GM11168 (cell line): ENCODE measurements at regions not wholly inside any gene's neighbourhood (a gene's known extent, or its start where the extent isn't known, plus 50 kb on each side); places are given as distances from the start of the nearest gene placed in this dataset.

Source experiments
- in situ Hi-C: fragments of 300-500 bp; cut with MboI; formaldehyde crosslinking; loops from one replicate; pipeline ENCODE4 v1.12.0; 2022; ENCODE audit warnings: low sequenced_read_pairs; ENCODE audit not compliant: unreplicated experiment

DNA sequence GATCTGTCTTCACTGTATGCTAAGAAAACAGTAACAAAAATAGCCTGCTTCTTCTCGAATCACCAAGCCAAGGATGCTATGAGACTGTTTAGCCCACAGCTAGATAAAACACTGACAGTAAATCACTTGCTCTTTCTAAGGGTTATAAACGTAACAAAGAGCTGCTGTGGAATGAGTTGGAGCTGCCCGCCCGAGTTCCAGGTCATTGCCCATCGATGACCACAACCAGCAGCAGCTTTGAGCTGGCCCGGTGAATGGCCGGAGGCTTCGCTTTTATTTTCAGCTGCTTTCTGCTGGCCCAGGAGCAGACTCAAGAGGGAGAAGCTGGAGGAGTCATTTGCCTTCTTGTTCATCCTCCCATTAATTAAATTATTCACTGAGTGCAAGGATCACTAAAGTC, 82.2 kb upstream of the CDH4 start:
- in situ Hi-C loops = no loop called here

GRCh38 chr20:61170496-61171320, 81.4 kb upstream of the CDH4 start:
- in situ Hi-C loops = no loop called here

DNA sequence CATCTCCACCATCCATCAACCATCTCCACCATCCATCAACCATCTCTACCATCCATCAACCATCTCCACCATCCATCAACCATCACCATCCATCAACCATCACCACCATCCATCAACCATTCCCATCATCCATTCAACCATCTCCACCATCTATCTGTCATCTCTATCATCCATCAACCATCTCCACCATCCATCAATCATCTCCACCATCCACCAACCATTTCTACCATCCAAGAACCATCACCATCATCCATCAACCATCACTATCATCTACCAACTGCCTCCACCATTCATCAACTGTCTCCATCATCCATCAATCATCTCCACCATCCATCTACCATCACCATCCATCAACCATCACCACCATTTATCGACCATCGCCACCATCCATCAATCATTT, 78.8 kb upstream of the CDH4 start:
- in situ Hi-C loops = no loop called here

GRCh38 chr20:61173961-61174725, 77.9 kb upstream of the CDH4 start:
- in situ Hi-C loops = no loop called here

GRCh38 chr20:61176874-61177273, 75.2 kb upstream of the CDH4 start:
- in situ Hi-C loops = no loop called here

GRCh38 chr20:61178551-61179071, 73.5 kb upstream of the CDH4 start:
- in situ Hi-C loops = no loop called here

DNA sequence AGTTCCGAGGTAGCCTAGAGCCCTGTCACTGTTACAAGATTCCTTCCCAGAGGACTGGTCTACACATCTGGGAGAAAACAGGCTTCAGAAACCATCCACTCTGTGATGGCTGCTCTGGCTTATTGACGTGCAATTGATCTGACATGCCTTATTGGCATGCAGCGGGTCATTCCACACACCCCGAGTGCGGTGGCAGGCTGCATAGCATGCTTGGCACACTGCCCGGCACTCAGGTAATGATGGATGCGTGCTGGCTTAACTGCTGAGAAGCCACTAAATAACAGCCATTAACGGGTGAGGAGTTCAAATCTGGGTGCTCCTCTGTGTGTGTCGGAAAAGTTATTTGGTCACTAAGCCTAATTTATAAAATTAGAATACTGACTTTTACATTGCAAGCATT, 67.9 kb upstream of the CDH4 start:
- in situ Hi-C loops = no loop called here

DNA sequence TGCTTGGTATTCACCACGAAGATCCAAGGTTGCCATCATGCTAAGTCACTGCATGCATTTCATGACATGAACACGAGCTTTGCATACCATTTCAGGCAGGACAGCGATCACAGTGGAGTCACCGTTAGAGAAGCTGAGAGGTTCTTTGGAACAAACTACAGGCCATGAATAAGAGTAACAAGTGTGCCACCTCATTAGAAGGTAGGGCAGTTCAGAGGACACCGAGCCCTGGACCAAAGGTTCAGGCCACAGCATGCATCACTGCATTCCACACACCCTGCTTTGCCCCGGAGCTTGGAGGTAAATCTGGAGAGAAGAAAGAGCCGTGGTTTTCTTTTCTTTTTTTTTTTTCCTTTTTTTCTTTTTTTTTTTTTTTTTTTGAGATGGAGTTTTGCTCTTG, 66.9 kb upstream of the CDH4 start:
- in situ Hi-C loops = no loop called here

GRCh38 chr20:61185841-61186601, 66.0 kb upstream of the CDH4 start:
- in situ Hi-C loops = no loop called here

DNA sequence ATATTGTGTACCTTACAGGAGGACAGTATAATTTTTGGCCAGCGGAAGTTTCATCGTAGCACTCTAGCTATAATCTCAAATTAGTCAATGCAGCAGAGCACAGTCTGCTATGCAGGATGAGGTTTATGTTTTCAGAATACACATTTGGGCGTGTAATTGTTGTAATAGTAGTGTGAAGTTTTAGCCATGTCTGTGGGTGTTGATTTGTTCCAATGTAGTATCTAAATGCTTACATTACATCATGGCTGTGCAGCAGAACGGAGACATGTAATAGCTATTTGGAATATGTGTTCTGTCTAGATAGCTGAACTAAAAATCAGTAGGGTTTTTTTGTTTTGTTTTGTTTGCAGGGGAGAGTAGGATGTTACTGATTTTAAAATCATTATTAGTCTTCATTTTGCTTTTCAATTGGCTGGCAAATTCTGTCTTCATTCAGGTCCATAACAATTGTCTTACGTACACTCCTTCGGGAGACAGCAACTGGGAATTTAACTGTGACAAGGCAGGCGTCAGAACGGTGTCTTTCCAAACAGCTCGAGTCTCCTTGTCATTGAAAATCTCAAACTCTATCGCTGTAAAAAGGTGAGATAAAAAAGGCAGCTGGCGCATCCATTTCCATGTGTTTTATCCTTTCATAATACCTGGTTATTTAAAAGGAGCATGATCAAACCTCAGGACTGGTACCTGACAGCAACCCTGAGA, 65.1 kb upstream of the CDH4 start:
- in situ Hi-C loops = no loop called here

DNA sequence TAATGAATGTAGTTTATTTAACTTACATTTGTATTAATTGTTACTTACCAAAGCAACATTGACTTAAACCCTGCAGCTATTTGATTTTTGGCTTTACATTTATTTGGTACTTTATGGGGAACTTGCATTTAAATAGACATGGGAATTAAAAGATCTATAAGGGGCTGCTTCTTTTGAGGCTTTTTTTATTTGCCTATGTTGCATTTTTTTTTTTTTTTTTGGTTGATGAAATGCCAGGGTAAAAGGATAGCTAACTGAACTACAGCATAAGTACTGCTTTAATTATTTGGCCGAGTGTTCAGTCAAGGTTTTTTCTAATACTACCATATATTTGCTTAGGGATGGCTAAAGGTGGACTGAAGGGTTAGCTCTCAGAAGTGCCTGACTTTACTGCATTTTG, 62.5 kb upstream of the CDH4 start:
- in situ Hi-C loops = no loop called here

- in situ Hi-C loops = no loop called here
These were observed 61.0 kb upstream of the CDH4 start for GRCh38 chr20:61191096-61191495.

GRCh38 chr20:61192337-61192950, 59.6 kb upstream of the CDH4 start:
- in situ Hi-C loops = no loop called here

DNA sequence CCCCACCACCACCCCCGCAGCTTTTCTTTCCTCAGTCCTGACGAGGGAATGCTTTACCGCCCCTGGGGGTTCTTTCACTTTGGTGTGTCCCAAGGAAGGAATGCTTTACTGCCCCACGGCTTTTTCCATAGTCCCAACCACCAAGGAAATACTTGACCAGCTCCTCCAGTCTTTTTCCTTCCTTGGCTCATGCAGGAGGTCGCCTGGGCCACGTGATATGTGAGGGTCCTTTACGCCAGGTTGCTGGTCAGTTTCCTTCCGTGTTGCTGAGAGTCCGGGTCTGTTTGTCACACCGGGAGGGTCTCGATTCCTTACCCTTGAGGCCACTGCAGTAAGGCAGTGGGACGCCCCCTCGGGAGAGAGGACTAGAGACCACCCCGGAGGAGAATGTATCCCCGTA, 58.9 kb upstream of the CDH4 start:
- in situ Hi-C loops = no loop called here
